Mammary epithelial cell (primary cell): ENCODE measurements at regions not wholly inside any gene's neighbourhood (a gene's known extent, or its start where the extent isn't known, plus 50 kb on each side); places are given as distances from the start of the nearest gene placed in this dataset.

Experiments used
- CTCF ChIP-seq, 2 donors: IDR thresholded peaks in 1 of 2; conservative IDR thresholded peaks in 1 of 2; 2 replicates each; pipeline ENCODE4 v1.5.1; 2011 to 2012; ENCODE audit warnings: inconsistent platforms in 2 of 2, low read length in 2 of 2, mild to moderate bottlenecking in 2 of 2, control low read depth in 1 of 2, low read depth in 1 of 2; ENCODE audit not compliant: insufficient read depth in 1 of 2; ENCODE audit errors: extremely low read depth in 1 of 2
- EZH2 ChIP-seq: IDR thresholded peaks from 2 replicates; pipeline ENCODE4 v1.6.1; 2012; ENCODE audit warnings: low read length, inconsistent platforms, borderline replicate concordance

GRCh38 chr1:102120910-102121309 lies 124.2 kb upstream of the OLFM3 start:
- TF ChIP-seq CTCF (conservative IDR thresholded peaks at IDR 0.05 in 1 of 2, IDR thresholded peaks at IDR 0.05 in 1 of 2; ENCODE audit: extremely low read depth in 1 of 2, insufficient read depth in 1 of 2, low read depth in 1 of 2, low read length in 2 of 2) = no peak
- no peak for TF ChIP-seq EZH2
